Heart left ventricle (tissue), 16 donors: ENCODE measurements at regions not wholly inside any gene's neighbourhood (a gene's known extent, or its start where the extent isn't known, plus 50 kb on each side); places are given as distances from the start of the nearest gene placed in this dataset.

Experiments used
- ATAC-seq, 4 donors: fragments of 200-7000 bp; cut with Tn5 transposase; one replicate each; pipeline ENCODE4 v1.9.1; 2020 to 2022; ENCODE audit warnings: moderate library complexity in 4 of 4, mild to moderate bottlenecking in 3 of 4, moderate number of reproducible peaks in 1 of 4
- DNase-seq, 5 donors: peaks; one replicate each; pipeline ENCODE4 v3.0.0-alpha.2; 2020
- H3K27ac ChIP-seq, 12 donors: fragments of 200-600 bp; sonication (generic) in 4 of 12; one replicate each; pipeline versions ENCODE4 v1.5.0 to v1.8.0; 2016 to 2022; ENCODE audit warnings: mild to moderate bottlenecking in 2 of 12
- H3K27me3 ChIP-seq, 9 donors: fragments of 200-600 bp; sonication (generic) in 2 of 9; one replicate each; pipeline versions ENCODE4 v1.5.1 to v1.8.0; 2016 to 2022; ENCODE audit warnings: mild to moderate bottlenecking in 3 of 9
- H3K36me3 ChIP-seq, 9 donors: fragments of 200-600 bp; sonication (generic) in 2 of 9; one replicate each; pipeline versions ENCODE4 v1.5.0 to v1.8.0; 2018 to 2022; ENCODE audit warnings: mild to moderate bottlenecking in 2 of 9
- H3K4me1 ChIP-seq, 12 donors: fragments of 200-600 bp; sonication (generic) in 4 of 12; one replicate each; pipeline versions ENCODE4 v1.5.0 to v1.8.0; 2016 to 2022; ENCODE audit warnings: mild to moderate bottlenecking in 3 of 12
- H3K4me3 ChIP-seq, 12 donors: fragments of 200-600 bp; sonication (generic) in 4 of 12; one replicate each; pipeline versions ENCODE4 v1.5.0 to v1.8.0; 2017 to 2022; ENCODE audit warnings: mild to moderate bottlenecking in 9 of 12, moderate library complexity in 4 of 12
- H3K9me3 ChIP-seq, 12 donors: fragments of 200-600 bp; sonication (generic) in 4 of 12; one replicate each; pipeline versions ENCODE4 v1.5.0 to v1.8.0; 2016 to 2022; ENCODE audit warnings: mild to moderate bottlenecking in 1 of 12
- CTCF ChIP-seq, 12 donors: fragments of 200-600 bp; sonication (generic) in 4 of 12; IDR thresholded peaks; one replicate each; pipeline versions ENCODE4 v1.5.0 to v1.8.0; 2018 to 2022; ENCODE audit warnings: antibody characterized with exemption in 12 of 12, mild to moderate bottlenecking in 5 of 12
- POLR2A ChIP-seq, 2 donors: fragments of 450-650 bp; IDR thresholded peaks; one replicate each; pipeline ENCODE4 v1.6.1; 2017; ENCODE audit warnings: antibody characterized with exemption in 2 of 2, mild to moderate bottlenecking in 2 of 2, moderate library complexity in 2 of 2
- WGBS, 4 donors: extraction: QIAGEN DNeasy Blood & Tissue Kit in 2 of 4; methylation state at CpG; one replicate each; pipeline versions ENCODE4 v1.1.5 to v1.1.7; 2013 to 2018; 5-methylcytosine and 5-hydroxymethylcytosine counted together
- intact Hi-C, 10 donors: fragments of 100-400 bp; cut with DNase I; formaldehyde crosslinking; loops; one replicate each; pipeline versions ENCODE4 v1.11.1 to v1.14.2; 2022
- donor health status: ischemic (EF 13 %, LVEDD 7.1; RV severe dilation, severe dysfunction).
- donor health status: healthy with polysubstance abuse.
- donor health status: DM: no; HTN: yes; CAD: no.
- donor health status: DM: no; HTN: no; CAD: no.
- donor health status: ischemic (EF 25% LVEDD 6.9; RV normal size, moderate dysfunction).
- donor health status: ischemic (EF 25% LVEDD 5.7; RV mildly dilated, moderate dysfunction).
- donor health status: healthy.
- donor health status: DM: yes; HTN: yes; CAD: no.
- donor health status: ischemic (EF 35%, LVEDD 5.7; RV mildly dilated, moderate dysfunction).
- donor health status: nonischemic (EF 11% LVEDD 7.7; RV severe dilation, severe dysfunction).
- donor health status: DM: yes; HTN: yes; CAD: no.
- donor health status: PGD.
- donor health status: ischemic (EF 29% LVEDD 5.4; RV normal size, mild dysfunction).
- donor health status: nonischemic (EF 23%, LVEDD 6.1; RV moderate dilation, normal function).

GRCh38 chr15:81073801-81074200 is 60.3 kb upstream of the CFAP161 start:
- intact Hi-C loops, result loop anchor here in 1 of 10 donors (10.0 kb wide), 1 partner anchor 59 kb away; no protein-coding TSS in a partner anchor
- no peak for ATAC-seq
- H3K4me3 ChIP-seq, result no peak overlapping the region
- no peaks in the 10 kb centered on the region for H3K27me3 ChIP-seq
- peaks cover 0 to 20% (median 9%) of the 10 kb centered on the region in 12 donors for H3K4me1 ChIP-seq
- no peak overlapping the region for H3K27ac ChIP-seq
- peaks cover 0 to 5% (median 0%) of the 10 kb centered on the region in 12 donors for H3K9me3 ChIP-seq
- no peak for DNase-seq
- 38 to 53% (median 40%) methylated on average over 1 of the region's 1 CpG for WGBS, 4 donors
- H3K36me3 ChIP-seq, result no peaks in the 10 kb centered on the region
- TF ChIP-seq POLR2A (IDR thresholded peaks at IDR 0.05), result no peak
- no peak for TF ChIP-seq CTCF (IDR thresholded peaks at IDR 0.05)

DNA sequence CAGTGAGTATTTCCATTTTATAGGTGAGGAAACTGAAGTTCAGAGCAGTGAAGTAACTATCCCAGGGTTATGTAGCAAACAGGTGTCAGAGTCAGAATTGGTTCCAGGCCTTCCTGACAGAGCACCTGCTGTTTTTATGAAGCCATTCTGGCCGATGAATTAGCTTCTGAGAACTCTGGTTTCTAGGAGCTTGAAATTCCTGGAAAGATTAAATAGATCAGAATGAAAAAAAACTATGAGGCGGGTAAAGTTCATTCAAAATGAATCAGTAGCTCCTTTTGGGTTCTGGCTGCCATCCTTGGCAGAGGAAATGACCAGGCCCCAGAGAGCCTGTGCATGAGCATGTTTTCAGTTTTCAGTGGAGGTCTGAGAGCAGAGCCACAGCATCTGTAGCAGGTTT is 59.3 kb upstream of the CFAP161 start:
- Histone ChIP-seq H3K9me3 (peaks cover 0 to 5% (median 0%) of the 10 kb centered on the region in 12 donors), H3K36me3 (no peaks in the 10 kb centered on the region), H3K4me3 (no peak overlapping the region), H3K27me3 (no peaks in the 10 kb centered on the region), H3K4me1 (peaks cover 0 to 20% (median 8%) of the 10 kb centered on the region in 12 donors), H3K27ac (no peak overlapping the region)
- ATAC-seq (no peak), DNase-seq (no peak)
- TF ChIP-seq POLR2A (IDR thresholded peaks at IDR 0.05) (no peak), CTCF (IDR thresholded peaks at IDR 0.05) (no peak)
- intact Hi-C loops, result loop anchor here in 1 of 10 donors (10.0 kb wide), 1 partner anchor 60 kb away; no protein-coding TSS in a partner anchor
- WGBS, 4 donors, result 69 to 84% (median 72%) methylated on average over 2 of the region's 2 CpGs

DNA sequence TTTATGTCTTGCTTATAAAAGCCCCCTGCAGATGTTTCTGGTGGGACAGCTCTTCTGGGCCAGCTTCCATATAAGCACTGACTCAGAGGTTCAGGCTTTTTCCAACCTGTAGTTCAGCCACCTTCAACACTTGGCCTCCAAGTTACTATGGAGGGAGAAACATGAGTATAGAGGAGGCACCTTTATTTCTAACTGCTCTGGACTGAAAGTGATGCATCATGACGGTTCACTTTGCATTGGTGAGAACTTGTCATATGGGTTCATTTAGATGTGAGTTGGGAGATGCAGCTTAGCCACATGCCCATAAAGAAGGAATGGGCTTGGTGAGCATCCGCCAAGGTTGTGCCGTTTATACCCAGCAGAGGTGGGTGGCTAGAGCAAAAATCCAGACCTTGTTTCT is 58.8 kb upstream of the CFAP161 start:
- ATAC-seq (no peak), DNase-seq (no peak)
- intact Hi-C loops, result loop anchor here in 1 of 10 donors (10.0 kb wide), 1 partner anchor 60 kb away; no protein-coding TSS in a partner anchor
- WGBS, 4 donors, result 94 to 100% (median 96%) methylated on average over 3 of the region's 3 CpGs
- TF ChIP-seq CTCF (IDR thresholded peaks at IDR 0.05) (no peak), POLR2A (IDR thresholded peaks at IDR 0.05) (no peak)
- H3K27me3 ChIP-seq, result no peaks in the 10 kb centered on the region
- peaks cover 0 to 20% (median 7%) of the 10 kb centered on the region in 12 donors for H3K4me1 ChIP-seq
- no peak overlapping the region for H3K4me3 ChIP-seq
- peaks cover 0 to 5% (median 0%) of the 10 kb centered on the region in 12 donors for H3K9me3 ChIP-seq
- H3K27ac ChIP-seq, result no peak overlapping the region
- no peaks in the 10 kb centered on the region for H3K36me3 ChIP-seq

DNA sequence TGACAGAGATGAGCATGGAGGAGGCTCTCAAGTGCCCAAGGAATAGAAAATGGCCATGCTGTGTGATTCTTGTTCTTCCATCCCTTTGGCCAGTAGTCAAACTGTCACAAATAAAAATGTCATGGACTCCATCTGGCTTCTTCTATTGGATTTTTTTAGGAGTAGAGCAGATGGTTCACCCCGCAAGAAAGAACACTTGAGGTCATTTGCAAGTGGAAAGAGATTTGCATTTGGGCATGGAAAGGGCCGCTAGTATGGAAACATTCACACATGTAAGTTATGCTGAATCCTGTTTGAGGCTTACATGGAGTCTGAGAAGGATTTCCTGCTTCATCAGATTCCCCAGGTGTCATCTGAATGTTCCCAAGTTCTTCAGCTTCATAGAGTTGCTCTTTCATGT is 53.1 kb upstream of the CFAP161 start:
- WGBS, 4 donors, result 84 to 94% (median 89%) methylated on average over 2 of the region's 2 CpGs
- Histone ChIP-seq H3K4me3 (no peak overlapping the region), H3K4me1 (peaks cover 0 to 7% (median 0%) of the 10 kb centered on the region in 12 donors), H3K27me3 (no peaks in the 10 kb centered on the region), H3K36me3 (no peaks in the 10 kb centered on the region), H3K9me3 (peaks cover 0 to 5% (median 0%) of the 10 kb centered on the region in 12 donors), H3K27ac (no peak overlapping the region)
- intact Hi-C loops, result loop anchor here in 1 of 10 donors (5.0 kb wide), 1 partner anchor 34 kb away; no protein-coding TSS in a partner anchor
- no peak for TF ChIP-seq POLR2A (IDR thresholded peaks at IDR 0.05)
- TF ChIP-seq CTCF (IDR thresholded peaks at IDR 0.05), result no peak
- DNase-seq, result no peak
- ATAC-seq, result no peak
